ENCODE measurements at regions not wholly inside any gene's neighbourhood (a gene's known extent, or its start where the extent isn't known, plus 50 kb on each side); places are given as distances from the start of the nearest gene placed in this dataset.
"Not testable (repeated sequence)": the region's sequence is repeated elsewhere in the genome, so short reads cannot be mapped to it uniquely, and the experiment has no call there.

DNA sequence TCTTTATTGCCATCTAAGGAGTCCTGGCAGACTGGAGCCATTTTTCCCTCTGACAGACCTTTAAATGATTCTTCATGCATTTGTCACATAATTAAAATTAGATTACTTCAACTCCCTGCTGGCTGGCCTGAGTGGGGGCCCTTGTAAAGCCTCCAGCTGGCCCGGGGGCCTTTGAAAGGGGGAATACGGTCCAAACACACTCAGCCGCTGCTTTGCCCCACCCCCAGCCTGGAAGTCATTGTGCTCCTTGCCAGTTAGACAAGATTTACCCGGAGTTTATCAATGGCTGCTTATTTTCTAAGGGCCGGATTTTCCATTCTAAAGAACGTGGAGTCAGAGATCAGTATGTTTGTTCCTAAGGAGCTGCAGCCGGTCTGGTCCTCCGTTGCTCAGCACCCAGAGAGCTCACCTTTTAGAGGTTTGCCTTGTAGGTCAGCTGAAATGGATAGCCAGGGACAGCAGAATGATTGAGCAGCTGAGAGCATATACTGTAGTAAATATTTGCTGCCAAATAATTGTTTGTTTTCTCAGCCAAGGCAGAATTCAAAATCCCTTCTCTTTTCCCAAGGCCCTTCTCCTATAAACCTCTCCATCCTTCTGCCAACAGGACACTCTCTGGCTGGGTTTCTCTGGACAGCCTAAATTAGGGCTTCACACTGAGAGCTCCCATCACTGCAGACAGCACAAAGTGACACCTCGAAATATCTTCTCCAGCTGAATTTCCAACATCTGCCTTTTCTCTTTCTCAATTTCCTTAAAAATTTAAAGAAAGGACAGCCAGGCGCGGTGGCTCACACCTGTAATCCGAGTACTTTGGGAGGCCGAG is 68.4 kb upstream of the RBM24 start:
- Histone ChIP-seq H3K36me3 (ENCODE audit: insufficient read depth, low read depth, low read length) (no peaks in the 10 kb centered on the region), H3K4me1 (ENCODE audit: insufficient read depth, low read length) (peaks cover 4% of the 10 kb centered on the region; the same call in 1 of the 2 replicates), H3K9me3 (ENCODE audit: insufficient read depth, low read depth, low read length) (no peaks in the 10 kb centered on the region; the same call in 1 of the 2 replicates), H3K9ac (ENCODE audit: low read depth, low read length) (no peak overlapping the region), H3K27ac (ENCODE audit: low read length) (no peak overlapping the region), H3K27me3 (ENCODE audit: insufficient read depth, low read length) (no peaks in the 10 kb centered on the region), H3K4me3 (ENCODE audit: low read length) (no peak overlapping the region)

DNA sequence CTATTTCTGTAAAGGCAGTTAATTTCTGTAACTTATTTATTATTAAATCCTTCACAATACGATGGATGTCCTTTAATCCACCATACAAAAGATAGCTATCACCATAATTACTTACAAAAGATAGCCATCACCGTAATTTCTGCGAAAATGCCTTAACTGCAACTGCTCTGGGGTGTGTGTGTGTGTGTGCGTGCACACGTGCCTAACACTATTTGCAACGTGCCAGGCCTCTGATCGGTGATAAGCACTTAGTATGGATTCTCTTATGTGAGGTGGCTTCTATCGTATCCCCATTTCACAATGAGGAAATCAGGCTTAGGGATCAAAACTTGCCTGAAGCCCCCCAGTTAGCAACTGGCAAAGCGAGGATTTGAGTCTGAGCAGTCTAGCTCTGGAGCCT is 67.1 kb upstream of the RBM24 start:
- no peaks in the 10 kb centered on the region; the same call in 1 of the 2 replicates for H3K9me3 ChIP-seq (ENCODE audit: insufficient read depth, low read depth, low read length)
- no peak overlapping the region for H3K9ac ChIP-seq (ENCODE audit: low read depth, low read length)
- no peak overlapping the region for H3K27ac ChIP-seq (ENCODE audit: low read length)
- H3K36me3 ChIP-seq (ENCODE audit: insufficient read depth, low read depth, low read length) = no peaks in the 10 kb centered on the region
- peaks cover 4% of the 10 kb centered on the region; the same call in 1 of the 2 replicates for H3K4me1 ChIP-seq (ENCODE audit: insufficient read depth, low read length)
- H3K4me3 ChIP-seq (ENCODE audit: low read length) = no peak overlapping the region
- no peaks in the 10 kb centered on the region for H3K27me3 ChIP-seq (ENCODE audit: insufficient read depth, low read length)

DNA sequence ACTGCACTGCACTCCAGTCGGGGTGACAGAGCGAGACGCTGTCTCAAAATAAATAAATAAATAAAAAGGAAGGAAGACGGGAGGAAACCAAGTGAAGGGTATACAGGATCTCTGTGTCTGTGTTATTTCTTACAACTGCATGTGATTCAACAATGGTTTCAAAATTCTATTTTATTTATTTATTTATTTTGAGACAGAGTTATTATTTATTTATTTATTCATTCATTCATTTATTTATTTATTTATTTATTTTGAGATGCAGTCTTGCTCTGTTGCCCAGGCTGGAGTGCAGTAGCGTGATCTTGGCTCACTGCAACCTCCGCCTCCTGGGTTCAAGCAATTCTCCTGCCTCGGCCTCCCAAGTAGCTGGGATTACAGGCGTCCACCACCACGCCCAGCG is 64.2 kb upstream of the RBM24 start:
- H3K9me3 ChIP-seq (ENCODE audit: insufficient read depth, low read depth, low read length); H3K36me3 ChIP-seq (ENCODE audit: insufficient read depth, low read depth, low read length); H3K9ac ChIP-seq (ENCODE audit: low read depth, low read length); H3K4me3 ChIP-seq (ENCODE audit: low read length); H3K27ac ChIP-seq (ENCODE audit: low read length); H3K27me3 ChIP-seq (ENCODE audit: insufficient read depth, low read length); H3K4me1 ChIP-seq (ENCODE audit: insufficient read depth, low read length): not testable (repeated sequence)

DNA sequence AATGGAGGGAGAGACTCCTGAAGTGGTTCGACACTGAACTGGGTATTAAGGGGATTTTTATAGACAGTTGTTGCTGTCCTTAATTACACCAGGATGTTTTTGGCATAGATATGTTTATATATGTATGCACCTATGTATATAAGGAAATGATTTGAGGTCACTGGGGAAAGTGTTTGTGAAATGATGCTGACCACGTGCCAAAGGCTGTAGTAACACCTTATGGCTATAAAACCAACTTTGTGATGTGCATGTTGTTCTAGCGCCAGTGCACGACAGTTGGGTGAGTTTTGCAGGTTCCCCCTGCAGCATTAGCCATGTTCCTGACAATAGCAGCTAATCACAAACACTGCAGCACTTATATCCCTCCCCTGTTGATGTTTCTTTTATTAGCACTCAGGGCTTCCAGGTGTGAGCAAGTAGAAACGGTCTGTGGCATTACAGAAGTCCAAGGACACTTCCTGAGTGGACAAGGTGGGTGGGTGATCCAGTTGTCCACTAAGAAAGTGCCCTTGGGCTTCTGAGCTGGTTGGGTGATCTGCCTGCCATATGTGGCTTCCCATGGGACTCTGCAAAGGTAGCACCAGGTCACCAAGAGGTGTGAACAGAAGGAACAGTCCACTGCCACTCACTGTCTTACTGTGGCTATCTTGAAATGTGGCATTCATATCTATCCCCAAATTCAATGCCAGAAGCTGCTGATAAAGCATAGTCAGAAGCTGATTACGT is 63.0 kb upstream of the RBM24 start:
- no peaks in the 10 kb centered on the region; the same call in 1 of the 2 replicates for H3K9me3 ChIP-seq (ENCODE audit: insufficient read depth, low read depth, low read length)
- no peaks in the 10 kb centered on the region for H3K4me1 ChIP-seq (ENCODE audit: insufficient read depth, low read length)
- no peaks in the 10 kb centered on the region for H3K36me3 ChIP-seq (ENCODE audit: insufficient read depth, low read depth, low read length)
- H3K27ac ChIP-seq (ENCODE audit: low read length) = no peak overlapping the region
- no peak overlapping the region for H3K9ac ChIP-seq (ENCODE audit: low read depth, low read length)
- H3K4me3 ChIP-seq (ENCODE audit: low read length) = no peak overlapping the region
- H3K27me3 ChIP-seq (ENCODE audit: insufficient read depth, low read length) = no peaks in the 10 kb centered on the region

DNA sequence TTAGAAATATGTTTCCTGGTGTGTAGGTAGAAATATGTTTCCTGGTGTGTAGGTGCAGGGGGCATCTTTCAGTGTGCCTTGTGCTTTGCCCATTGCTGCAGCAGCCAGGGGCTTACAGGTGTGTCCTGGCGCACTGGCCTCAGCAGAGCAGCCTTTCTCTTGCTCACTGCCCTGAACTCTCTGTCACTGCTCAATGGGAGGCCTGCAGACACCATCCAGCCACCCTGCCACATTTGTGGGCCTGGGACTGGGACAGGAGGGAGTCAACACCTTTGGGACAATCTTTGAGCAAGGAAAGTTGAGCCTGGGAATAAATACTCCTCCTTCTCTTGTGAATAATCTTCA is 62.4 kb upstream of the RBM24 start:
- Histone ChIP-seq H3K27me3 (ENCODE audit: insufficient read depth, low read length) (no peaks in the 10 kb centered on the region), H3K9ac (ENCODE audit: low read depth, low read length) (no peak overlapping the region), H3K27ac (ENCODE audit: low read length) (no peak overlapping the region), H3K36me3 (ENCODE audit: insufficient read depth, low read depth, low read length) (no peaks in the 10 kb centered on the region), H3K4me1 (ENCODE audit: insufficient read depth, low read length) (no peaks in the 10 kb centered on the region), H3K9me3 (ENCODE audit: insufficient read depth, low read depth, low read length) (no peaks in the 10 kb centered on the region; the same call in 1 of the 2 replicates), H3K4me3 (ENCODE audit: low read length) (no peak overlapping the region)

DNA sequence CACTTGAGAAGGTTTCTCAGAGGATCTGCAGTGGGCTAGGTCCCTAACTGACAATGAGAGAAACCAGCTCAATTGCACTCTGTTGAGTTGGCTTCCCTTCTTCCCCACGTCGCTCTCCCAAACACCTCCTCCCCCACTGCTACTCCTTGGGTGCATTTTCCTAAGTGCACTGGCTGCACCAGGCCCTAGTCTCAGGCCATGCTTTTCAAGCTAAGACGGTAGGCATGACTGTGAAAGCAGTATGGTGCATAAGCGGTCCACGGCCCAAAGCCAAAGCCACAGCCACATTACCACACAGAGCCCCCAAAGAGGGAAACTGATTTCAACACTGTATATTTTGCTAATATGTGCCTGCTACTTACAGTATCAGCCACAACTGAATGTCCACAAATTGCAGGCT is 62.1 kb upstream of the RBM24 start:
- Histone ChIP-seq H3K9me3 (ENCODE audit: insufficient read depth, low read depth, low read length) (no peaks in the 10 kb centered on the region; the same call in 1 of the 2 replicates), H3K27me3 (ENCODE audit: insufficient read depth, low read length) (no peaks in the 10 kb centered on the region), H3K36me3 (ENCODE audit: insufficient read depth, low read depth, low read length) (no peaks in the 10 kb centered on the region), H3K4me3 (ENCODE audit: low read length) (no peak overlapping the region), H3K27ac (ENCODE audit: low read length) (no peak overlapping the region), H3K4me1 (ENCODE audit: insufficient read depth, low read length) (no peaks in the 10 kb centered on the region), H3K9ac (ENCODE audit: low read depth, low read length) (no peak overlapping the region)

DNA sequence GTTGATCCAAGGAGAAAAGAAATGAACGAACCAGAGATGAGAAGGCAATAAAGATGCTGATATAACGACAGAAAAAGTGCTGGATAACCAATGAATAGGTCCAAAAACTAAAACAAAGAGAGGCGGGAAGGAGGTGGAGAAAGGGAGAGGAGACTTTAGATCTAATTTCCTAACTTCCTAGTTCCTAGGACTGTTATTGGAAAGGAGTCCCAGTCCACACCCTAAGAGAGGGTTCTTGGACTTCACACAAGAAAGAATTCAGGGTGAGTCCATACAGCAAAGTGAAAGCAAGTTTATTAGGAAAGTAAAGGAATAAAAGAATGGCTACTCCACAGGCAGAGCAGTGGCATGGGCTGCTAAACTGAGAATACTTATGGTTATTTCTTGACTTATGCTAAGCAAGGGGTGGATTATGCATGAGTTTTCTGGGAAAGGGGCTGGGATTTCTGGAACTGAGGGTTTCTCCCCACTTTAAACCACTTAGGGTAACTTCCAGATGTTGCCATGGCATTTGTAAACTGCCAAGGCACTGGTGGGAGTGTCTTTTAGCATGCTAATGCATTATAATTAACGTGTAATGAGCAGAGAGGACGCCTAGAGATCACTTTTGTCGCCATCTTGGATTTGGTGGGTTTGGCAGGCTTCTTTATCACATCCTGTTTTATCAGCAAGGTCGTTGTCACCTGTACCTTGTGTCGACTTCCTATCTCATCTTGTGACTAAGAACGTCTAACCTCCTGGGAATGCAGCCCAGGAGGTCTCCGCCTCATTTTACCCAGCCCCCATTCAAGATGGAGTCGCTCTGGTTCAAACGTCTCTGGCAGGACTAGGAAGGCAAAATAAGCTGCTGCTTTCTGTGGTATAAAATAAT is 60.9 kb upstream of the RBM24 start:
- Histone ChIP-seq H3K9me3 (ENCODE audit: insufficient read depth, low read depth, low read length) (no peaks in the 10 kb centered on the region; the same call in 1 of the 2 replicates), H3K36me3 (ENCODE audit: insufficient read depth, low read depth, low read length) (no peaks in the 10 kb centered on the region), H3K4me1 (ENCODE audit: insufficient read depth, low read length) (no peaks in the 10 kb centered on the region), H3K4me3 (ENCODE audit: low read length) (no peak overlapping the region), H3K27ac (ENCODE audit: low read length) (no peak overlapping the region), H3K9ac (ENCODE audit: low read depth, low read length) (no peak overlapping the region), H3K27me3 (ENCODE audit: insufficient read depth, low read length) (no peaks in the 10 kb centered on the region)

DNA sequence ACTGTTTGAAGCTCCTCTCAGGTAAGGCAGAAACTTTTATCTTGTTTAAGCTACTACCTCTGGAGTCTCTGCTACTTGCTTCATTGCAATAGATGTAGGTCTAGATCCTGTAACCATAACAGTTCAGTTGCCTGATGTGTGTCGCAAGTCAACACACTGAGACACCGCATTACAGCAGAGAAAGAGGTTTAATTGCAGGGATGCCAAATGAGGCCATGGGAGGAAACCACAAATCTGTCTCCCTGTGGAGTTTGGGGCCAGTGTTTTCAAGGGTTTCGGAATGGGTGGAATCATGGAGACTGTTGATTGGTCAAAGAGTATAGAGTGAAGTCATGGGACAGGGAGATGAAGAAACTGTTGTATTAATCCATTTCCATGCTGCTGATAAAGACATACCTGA is 57.1 kb upstream of the RBM24 start:
- H3K27ac ChIP-seq (ENCODE audit: low read length) = no peak overlapping the region
- no peaks in the 10 kb centered on the region for H3K9me3 ChIP-seq (ENCODE audit: insufficient read depth, low read depth, low read length)
- H3K4me3 ChIP-seq (ENCODE audit: low read length) = no peak overlapping the region
- H3K27me3 ChIP-seq (ENCODE audit: insufficient read depth, low read length) = no peaks in the 10 kb centered on the region
- no peaks in the 10 kb centered on the region for H3K36me3 ChIP-seq (ENCODE audit: insufficient read depth, low read depth, low read length)
- H3K4me1 ChIP-seq (ENCODE audit: insufficient read depth, low read length) = no peaks in the 10 kb centered on the region
- no peak overlapping the region for H3K9ac ChIP-seq (ENCODE audit: low read depth, low read length)

DNA sequence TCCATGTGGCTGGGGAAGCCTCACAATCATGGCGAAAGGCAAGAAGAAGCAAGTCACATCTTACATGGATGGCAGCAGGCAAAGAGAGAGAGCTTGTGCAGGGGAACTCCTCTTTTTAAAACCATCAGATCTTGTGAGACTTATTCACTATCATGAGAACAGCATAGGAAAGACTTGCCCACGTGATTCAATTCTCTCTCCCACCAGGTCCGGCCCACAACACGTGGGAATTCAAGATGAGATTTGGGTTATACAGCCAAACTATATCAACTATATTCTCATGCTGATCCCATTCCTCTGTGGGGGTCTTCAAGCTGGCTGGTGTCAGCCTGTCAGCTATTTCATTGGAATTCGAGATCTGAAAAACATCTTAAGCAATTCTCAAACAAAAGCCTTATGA is 56.7 kb upstream of the RBM24 start:
- H3K4me3 ChIP-seq (ENCODE audit: low read length); H3K27ac ChIP-seq (ENCODE audit: low read length); H3K27me3 ChIP-seq (ENCODE audit: insufficient read depth, low read length); H3K9me3 ChIP-seq (ENCODE audit: insufficient read depth, low read depth, low read length); H3K4me1 ChIP-seq (ENCODE audit: insufficient read depth, low read length); H3K9ac ChIP-seq (ENCODE audit: low read depth, low read length); H3K36me3 ChIP-seq (ENCODE audit: insufficient read depth, low read depth, low read length): not testable (repeated sequence)

DNA sequence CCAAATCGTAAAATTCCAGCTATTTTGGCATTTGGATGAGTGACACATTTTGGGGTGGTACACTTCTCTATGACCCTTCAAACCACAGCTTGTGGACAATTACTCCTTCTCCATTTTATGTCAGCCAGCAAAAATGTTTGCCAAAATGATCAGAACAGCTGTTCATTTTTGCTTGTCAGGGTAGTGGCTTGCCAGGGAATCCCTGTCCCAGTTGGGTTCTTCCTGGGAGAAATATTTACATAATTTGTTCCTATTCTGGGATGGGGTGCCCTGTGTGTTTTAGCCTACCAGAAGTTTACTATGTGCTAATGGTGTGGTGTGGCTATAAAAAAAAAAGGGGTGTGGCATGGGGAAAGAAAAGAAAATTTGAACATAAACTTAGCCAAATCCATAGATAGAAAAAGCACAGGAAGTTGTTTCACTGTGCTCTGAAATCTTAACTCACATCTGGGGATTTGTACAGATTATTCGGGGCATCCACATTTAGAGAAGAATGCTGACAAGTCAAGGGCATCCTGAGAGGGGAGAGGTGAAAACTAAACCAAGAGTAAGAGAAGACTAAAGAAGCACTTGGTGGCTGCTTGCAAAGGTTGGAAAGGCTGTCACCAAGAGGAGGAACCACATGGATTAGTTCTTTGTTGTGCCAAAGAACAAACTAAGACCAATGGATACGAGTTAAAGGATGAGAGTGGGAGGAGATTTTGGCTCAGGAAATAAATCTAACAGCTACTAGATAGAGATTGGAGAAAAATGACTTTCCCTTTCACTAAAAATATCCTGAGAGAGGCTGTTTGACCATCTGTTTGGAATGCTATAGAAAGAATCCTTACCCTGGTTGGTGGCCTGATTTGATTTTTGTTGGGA is 55.2 kb upstream of the RBM24 start:
- Histone ChIP-seq H3K27me3 (ENCODE audit: insufficient read depth, low read length) (no peaks in the 10 kb centered on the region), H3K9ac (ENCODE audit: low read depth, low read length) (no peak overlapping the region), H3K4me1 (ENCODE audit: insufficient read depth, low read length) (no peaks in the 10 kb centered on the region), H3K9me3 (ENCODE audit: insufficient read depth, low read depth, low read length) (no peaks in the 10 kb centered on the region), H3K36me3 (ENCODE audit: insufficient read depth, low read depth, low read length) (no peaks in the 10 kb centered on the region), H3K27ac (ENCODE audit: low read length) (no peak overlapping the region), H3K4me3 (ENCODE audit: low read length) (no peak overlapping the region)

DNA sequence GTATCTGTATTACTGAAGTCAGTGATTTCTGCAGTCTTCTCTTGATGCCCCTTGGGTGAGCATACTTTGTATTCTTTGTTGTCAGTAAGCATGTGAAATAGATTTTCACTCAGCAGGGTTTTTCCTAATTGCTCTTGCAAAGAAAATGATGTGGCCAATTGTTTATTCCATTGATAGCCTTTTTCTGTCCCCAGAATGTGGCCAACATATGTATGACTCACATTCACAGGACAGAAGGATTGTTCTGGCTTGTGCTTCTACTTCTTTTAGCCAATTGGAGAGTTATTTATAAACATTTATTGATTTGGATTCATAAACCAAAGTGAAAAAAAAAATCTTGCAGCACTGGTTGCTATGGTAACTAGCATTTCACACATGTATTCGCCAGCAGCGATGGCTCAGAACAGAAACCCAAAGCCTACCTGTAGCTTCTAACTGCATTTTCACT is 54.4 kb upstream of the RBM24 start:
- Histone ChIP-seq H3K27me3 (ENCODE audit: insufficient read depth, low read length) (no peaks in the 10 kb centered on the region), H3K9ac (ENCODE audit: low read depth, low read length) (no peak overlapping the region), H3K36me3 (ENCODE audit: insufficient read depth, low read depth, low read length) (no peaks in the 10 kb centered on the region), H3K4me3 (ENCODE audit: low read length) (no peak overlapping the region), H3K27ac (ENCODE audit: low read length) (no peak overlapping the region), H3K4me1 (ENCODE audit: insufficient read depth, low read length) (no peaks in the 10 kb centered on the region), H3K9me3 (ENCODE audit: insufficient read depth, low read depth, low read length) (no peaks in the 10 kb centered on the region)
